ENCODE measurements at regions not wholly inside any gene's neighbourhood (a gene's known extent, or its start where the extent isn't known, plus 50 kb on each side); places are given as distances from the start of the nearest gene placed in this dataset.

GRCh38 chr9:134252084-134252830, 74.0 kb upstream of the RXRA start:
- POLR2A ChIA-PET, result no interaction called here
- DNase-seq (ENCODE audit: extremely low spot score), result no peak
- CTCF ChIA-PET, result no interaction called here
- no peak for TF ChIP-seq CTCF (IDR thresholded peaks at IDR 0.05; ENCODE audit: control extremely low read depth, extremely low read depth, low read depth, missing control alignments)

GRCh38 chr9:134253606-134254205, 72.5 kb upstream of the RXRA start:
- POLR2A ChIA-PET, result no interaction called here
- CTCF ChIA-PET, result no interaction called here

GRCh38 chr9:134258332-134258731, 67.9 kb upstream of the RXRA start:
- ChIA-PET POLR2A (no interaction called here), CTCF (no interaction called here)
- no peak for DNase-seq (ENCODE audit: extremely low spot score)
- no peak for TF ChIP-seq CTCF (IDR thresholded peaks at IDR 0.05; ENCODE audit: control extremely low read depth, extremely low read depth, low read depth, missing control alignments)

More at GRCh38 chr9:134253606-134254205, 72.5 kb upstream of the RXRA start:
- no peak for TF ChIP-seq CTCF (IDR thresholded peaks at IDR 0.05; ENCODE audit: control extremely low read depth, extremely low read depth, low read depth, missing control alignments)
- DNase-seq (ENCODE audit: extremely low spot score), result no peak

GRCh38 chr9:134258828-134259546, 67.3 kb upstream of the RXRA start:
- ChIA-PET POLR2A (no interaction called here), CTCF (no interaction called here)
- TF ChIP-seq CTCF (IDR thresholded peaks at IDR 0.05; ENCODE audit: control extremely low read depth, extremely low read depth, low read depth, missing control alignments), result no peak
- DNase-seq (ENCODE audit: extremely low spot score), result no peak

GRCh38 chr9:134259708-134260107, 66.5 kb upstream of the RXRA start:
- CTCF ChIA-PET, result no interaction called here
- DNase-seq (ENCODE audit: extremely low spot score), result no peak
- no peak for TF ChIP-seq CTCF (IDR thresholded peaks at IDR 0.05; ENCODE audit: control extremely low read depth, extremely low read depth, low read depth, missing control alignments)
- POLR2A ChIA-PET, result no interaction called here

GRCh38 chr9:134260801-134261200, 65.5 kb upstream of the RXRA start:
- TF ChIP-seq CTCF (IDR thresholded peaks at IDR 0.05; ENCODE audit: control extremely low read depth, extremely low read depth, low read depth, missing control alignments), result no peak
- no peak for DNase-seq (ENCODE audit: extremely low spot score)
- CTCF ChIA-PET, result interaction anchor here (1.1 kb wide), 1 partner anchor 8 kb away, joined by 3 read pairs; no protein-coding TSS in a partner anchor
- POLR2A ChIA-PET, result no interaction called here

Data from GM10248 (cell line).